ENCODE measurements at regions not wholly inside any gene's neighbourhood (a gene's known extent, or its start where the extent isn't known, plus 50 kb on each side); places are given as distances from the start of the nearest gene placed in this dataset.
"Not testable (repeated sequence)": the region's sequence is repeated elsewhere in the genome, so short reads cannot be mapped to it uniquely, and the experiment has no call there.

GRCh38 chr6:74357321-74357720 is 661.3 kb downstream of the CD109 start:
- H3K36me3 ChIP-seq (ENCODE audit: control insufficient read depth in 2 of 3, insufficient read depth in 3 of 3, low read length in 3 of 3) = no peaks in the 10 kb centered on the region
- no peaks in the 10 kb centered on the region for H3K4me1 ChIP-seq (ENCODE audit: control insufficient read depth in 2 of 3, insufficient read depth in 2 of 3, low read depth in 1 of 3, low read length in 3 of 3)
- TF ChIP-seq, protein P1, sequence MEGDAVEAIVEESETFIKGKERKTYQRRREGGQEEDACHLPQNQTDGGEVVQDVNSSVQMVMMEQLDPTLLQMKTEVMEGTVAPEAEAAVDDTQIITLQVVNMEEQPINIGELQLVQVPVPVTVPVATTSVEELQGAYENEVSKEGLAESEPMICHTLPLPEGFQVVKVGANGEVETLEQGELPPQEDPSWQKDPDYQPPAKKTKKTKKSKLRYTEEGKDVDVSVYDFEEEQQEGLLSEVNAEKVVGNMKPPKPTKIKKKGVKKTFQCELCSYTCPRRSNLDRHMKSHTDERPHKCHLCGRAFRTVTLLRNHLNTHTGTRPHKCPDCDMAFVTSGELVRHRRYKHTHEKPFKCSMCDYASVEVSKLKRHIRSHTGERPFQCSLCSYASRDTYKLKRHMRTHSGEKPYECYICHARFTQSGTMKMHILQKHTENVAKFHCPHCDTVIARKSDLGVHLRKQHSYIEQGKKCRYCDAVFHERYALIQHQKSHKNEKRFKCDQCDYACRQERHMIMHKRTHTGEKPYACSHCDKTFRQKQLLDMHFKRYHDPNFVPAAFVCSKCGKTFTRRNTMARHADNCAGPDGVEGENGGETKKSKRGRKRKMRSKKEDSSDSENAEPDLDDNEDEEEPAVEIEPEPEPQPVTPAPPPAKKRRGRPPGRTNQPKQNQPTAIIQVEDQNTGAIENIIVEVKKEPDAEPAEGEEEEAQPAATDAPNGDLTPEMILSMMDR (IDR thresholded peaks at IDR 0.05; ENCODE audit: borderline replicate concordance, extremely low read depth, insufficient read depth) = no peak
- intact Hi-C loops (cut with DNase I) = no loop called here
- no peaks in the 10 kb centered on the region for H3K9me3 ChIP-seq (ENCODE audit: control insufficient read depth in 2 of 3, insufficient read depth in 1 of 3, low read length in 3 of 3)
- no peak overlapping the region for H3K9ac ChIP-seq (ENCODE audit: low read length in 3 of 3)
- no peaks in the 10 kb centered on the region for H3K27me3 ChIP-seq (ENCODE audit: control insufficient read depth, insufficient read depth, low read length)
- FAIRE-seq (no peak), DNase-seq (no peak)
- no peak overlapping the region for H3K4me3 ChIP-seq (ENCODE audit: low read length in 3 of 3)
- H3K27ac ChIP-seq (ENCODE audit: low read depth in 2 of 2, low read length in 2 of 2) = no peak overlapping the region

GRCh38 chr6:74356391-74356790 is 660.4 kb downstream of the CD109 start:
- no peak overlapping the region for H3K27ac ChIP-seq (ENCODE audit: low read depth in 2 of 2, low read length in 2 of 2)
- DNase-seq (no peak), FAIRE-seq (no peak)
- intact Hi-C loops (cut with DNase I) = no loop called here
- H3K9ac ChIP-seq (ENCODE audit: low read length in 3 of 3) = no peak overlapping the region
- H3K9me3 ChIP-seq (ENCODE audit: control insufficient read depth in 2 of 3, insufficient read depth in 1 of 3, low read length in 3 of 3) = no peaks in the 10 kb centered on the region
- no peak overlapping the region for H3K4me3 ChIP-seq (ENCODE audit: low read length in 3 of 3)
- H3K27me3 ChIP-seq (ENCODE audit: control insufficient read depth, insufficient read depth, low read length) = no peaks in the 10 kb centered on the region
- H3K36me3 ChIP-seq (ENCODE audit: control insufficient read depth in 2 of 3, insufficient read depth in 3 of 3, low read length in 3 of 3) = no peaks in the 10 kb centered on the region
- no peaks in the 10 kb centered on the region for H3K4me1 ChIP-seq (ENCODE audit: control insufficient read depth in 2 of 3, insufficient read depth in 2 of 3, low read depth in 1 of 3, low read length in 3 of 3)
- TF ChIP-seq, protein P1 (IDR thresholded peaks at IDR 0.05; ENCODE audit: borderline replicate concordance, extremely low read depth, insufficient read depth) = no peak

DNA sequence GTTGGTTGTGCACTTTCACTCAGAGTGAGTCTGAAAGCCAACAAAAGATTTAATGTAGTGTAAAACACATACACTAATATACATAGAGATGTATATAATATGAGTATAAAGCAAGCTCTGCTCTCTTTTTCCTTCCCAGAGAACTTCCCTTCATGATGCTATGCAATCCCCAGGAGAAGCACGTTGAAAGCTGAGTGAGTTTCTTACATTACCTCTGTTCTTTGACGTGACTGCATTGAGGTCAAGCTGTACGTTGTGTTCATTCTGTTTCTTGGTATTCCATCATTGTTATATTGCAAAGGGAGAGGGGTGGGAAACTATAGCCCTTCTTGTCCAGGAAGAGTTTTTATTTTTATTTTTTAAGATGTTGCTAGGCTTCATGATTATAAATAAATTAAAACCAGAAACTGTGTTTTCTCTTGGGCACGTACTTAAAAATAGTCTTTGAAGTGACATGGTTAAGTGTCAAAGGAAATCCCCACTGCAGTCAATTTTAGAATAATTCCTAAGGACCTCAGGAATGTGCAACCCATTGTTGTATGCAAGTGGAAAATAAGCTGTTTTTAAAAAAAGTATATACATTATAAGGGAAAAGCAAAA is 651.0 kb downstream of the CD109 start:
- Histone ChIP-seq H3K4me1 (ENCODE audit: control insufficient read depth in 2 of 3, insufficient read depth in 2 of 3, low read depth in 1 of 3, low read length in 3 of 3) (no peaks in the 10 kb centered on the region), H3K4me3 (ENCODE audit: low read length in 3 of 3) (no peak overlapping the region), H3K27ac (ENCODE audit: low read depth in 2 of 2, low read length in 2 of 2) (no peak overlapping the region), H3K27me3 (ENCODE audit: control insufficient read depth, insufficient read depth, low read length) (no peaks in the 10 kb centered on the region), H3K9me3 (ENCODE audit: control insufficient read depth in 2 of 3, insufficient read depth in 1 of 3, low read length in 3 of 3) (no peaks in the 10 kb centered on the region), H3K36me3 (ENCODE audit: control insufficient read depth in 2 of 3, insufficient read depth in 3 of 3, low read length in 3 of 3) (no peaks in the 10 kb centered on the region), H3K9ac (ENCODE audit: low read length in 3 of 3) (no peak overlapping the region)
- intact Hi-C loops (cut with DNase I) = no loop called here
- FAIRE-seq = no peak
- TF ChIP-seq, protein P1 (IDR thresholded peaks at IDR 0.05; ENCODE audit: borderline replicate concordance, extremely low read depth, insufficient read depth) = no peak
- peak in 2 of 5 donors; percentile 8 to 46 for DNase-seq

GRCh38 chr6:74343804-74344203 is 647.8 kb downstream of the CD109 start:
- no peaks in the 10 kb centered on the region for H3K36me3 ChIP-seq (ENCODE audit: control insufficient read depth in 2 of 3, insufficient read depth in 3 of 3, low read length in 3 of 3)
- TF ChIP-seq, protein P1 (IDR thresholded peaks at IDR 0.05; ENCODE audit: borderline replicate concordance, extremely low read depth, insufficient read depth) = no peak
- intact Hi-C loops (cut with DNase I) = no loop called here
- no peaks in the 10 kb centered on the region for H3K27me3 ChIP-seq (ENCODE audit: control insufficient read depth, insufficient read depth, low read length)
- H3K4me3 ChIP-seq (ENCODE audit: low read length in 3 of 3) = no peak overlapping the region
- no peaks in the 10 kb centered on the region for H3K9me3 ChIP-seq (ENCODE audit: control insufficient read depth in 2 of 3, insufficient read depth in 1 of 3, low read length in 3 of 3)
- H3K4me1 ChIP-seq (ENCODE audit: control insufficient read depth in 2 of 3, insufficient read depth in 2 of 3, low read depth in 1 of 3, low read length in 3 of 3) = no peaks in the 10 kb centered on the region
- H3K27ac ChIP-seq (ENCODE audit: low read depth in 2 of 2, low read length in 2 of 2) = no peak overlapping the region
- DNase-seq (peak in 1 of 5 donors; percentile 4), FAIRE-seq (no peak)
- no peak overlapping the region for H3K9ac ChIP-seq (ENCODE audit: low read length in 3 of 3)

DNA sequence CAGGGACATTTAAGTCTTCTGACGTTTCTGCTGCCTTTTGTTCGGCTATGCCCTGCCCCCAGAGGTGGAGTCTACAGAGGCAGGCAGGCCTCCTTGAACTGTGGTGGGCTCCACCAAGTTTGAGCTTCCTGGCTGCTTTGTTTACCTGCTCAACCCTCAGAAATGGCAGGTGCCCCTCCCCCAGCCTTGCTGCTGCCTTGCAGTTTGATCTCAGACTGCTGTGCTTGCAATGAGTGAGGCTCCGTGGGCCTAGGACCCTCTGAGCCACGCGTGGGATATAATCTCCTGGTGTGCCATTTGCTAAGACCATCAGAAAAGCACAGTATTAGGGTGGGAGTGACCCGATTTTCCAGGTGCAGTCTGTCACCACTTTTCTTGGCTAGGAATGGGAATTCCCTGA is 647.3 kb downstream of the CD109 start:
- intact Hi-C loops (cut with DNase I); H3K27ac ChIP-seq (ENCODE audit: low read depth in 2 of 2, low read length in 2 of 2); H3K9ac ChIP-seq (ENCODE audit: low read length in 3 of 3); H3K27me3 ChIP-seq (ENCODE audit: control insufficient read depth, insufficient read depth, low read length); H3K9me3 ChIP-seq (ENCODE audit: control insufficient read depth in 2 of 3, insufficient read depth in 1 of 3, low read length in 3 of 3); H3K4me1 ChIP-seq (ENCODE audit: control insufficient read depth in 2 of 3, insufficient read depth in 2 of 3, low read depth in 1 of 3, low read length in 3 of 3); FAIRE-seq; H3K4me3 ChIP-seq (ENCODE audit: low read length in 3 of 3); H3K36me3 ChIP-seq (ENCODE audit: control insufficient read depth in 2 of 3, insufficient read depth in 3 of 3, low read length in 3 of 3): not testable (repeated sequence)
- peak in 1 of 5 donors; percentile 36 for DNase-seq
